HL-60 (cell line): ENCODE measurements at regions not wholly inside any gene's neighbourhood (a gene's known extent, or its start where the extent isn't known, plus 50 kb on each side); places are given as distances from the start of the nearest gene placed in this dataset.

ENCODE experiments used
- DNase-seq, 2 experiments: peaks; one replicate each; pipeline ENCODE4 v3.0.0-alpha.2; 2010 to 2020; ENCODE audit warnings: low read depth in 1 of 2, low spot score in 1 of 2
- H3K27ac ChIP-seq: fragments of 250-450 bp; sonication (Bioruptor Pico); replicated peaks from 2 replicates; pipeline ENCODE4 v1.5.1; 2020; ENCODE audit warnings: mild to moderate bottlenecking, moderate library complexity
- H3K27me3 ChIP-seq: fragments of 250-450 bp; sonication (Bioruptor Pico); 2 replicates; pipeline ENCODE4 v1.5.1; 2021; ENCODE audit warnings: mild to moderate bottlenecking, moderate library complexity; ENCODE audit not compliant: insufficient read depth, poor library complexity, severe bottlenecking
- H3K4me3 ChIP-seq: replicated peaks from 2 replicates; pipeline ENCODE4 v1.5.1; 2011; ENCODE audit warnings: mild to moderate bottlenecking, control low read depth, low read length; ENCODE audit not compliant: insufficient read depth
- GABPA ChIP-seq: IDR thresholded peaks from 2 replicates; pipeline ENCODE4 v1.6.1; 2012; ENCODE audit warnings: low read depth
- POLR2AphosphoS5 ChIP-seq: IDR thresholded peaks from 2 replicates; pipeline ENCODE4 v1.6.1; 2012; ENCODE audit warnings: low read depth
- REST ChIP-seq: IDR thresholded peaks from 2 replicates; pipeline ENCODE4 v1.6.1; 2012; ENCODE audit warnings: low read depth; ENCODE audit not compliant: insufficient replicate concordance
- SPI1 ChIP-seq: IDR thresholded peaks from 2 replicates; pipeline ENCODE4 v1.6.1; 2012; ENCODE audit warnings: low read depth, mild to moderate bottlenecking, borderline replicate concordance
- TF ChIP-seq, protein P1 (sequence below): IDR thresholded peaks from one replicate; pipeline ENCODE4 v1.5.1; 2011; ENCODE audit warnings: low read length, control low read depth, inconsistent platforms; ENCODE audit not compliant: insufficient read depth

DNA sequence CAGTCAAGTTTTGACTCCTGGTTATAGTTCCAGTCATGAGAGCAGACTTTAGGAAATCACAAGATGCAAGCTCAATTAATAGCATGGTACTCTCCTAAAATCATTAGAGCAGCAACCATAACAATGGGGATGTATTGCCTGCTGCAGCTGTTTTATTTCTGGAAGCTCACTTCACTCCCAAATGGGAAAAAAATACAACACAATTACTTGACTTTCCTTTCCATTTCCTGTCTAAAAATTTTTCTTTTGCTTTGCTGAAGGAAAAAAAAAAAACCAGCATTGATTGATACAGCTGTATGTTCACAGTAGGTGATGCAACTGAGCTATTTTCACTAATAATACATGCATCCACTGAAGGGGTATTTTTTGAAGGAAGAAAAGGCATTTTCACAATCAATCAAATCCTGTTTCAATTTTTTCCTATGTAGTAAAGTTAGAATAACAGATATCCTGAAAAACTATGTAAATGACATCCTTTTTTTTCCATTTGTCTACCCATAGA lies 143.9 kb upstream of the NOVA1 start:
- TF ChIP-seq, protein P1, sequence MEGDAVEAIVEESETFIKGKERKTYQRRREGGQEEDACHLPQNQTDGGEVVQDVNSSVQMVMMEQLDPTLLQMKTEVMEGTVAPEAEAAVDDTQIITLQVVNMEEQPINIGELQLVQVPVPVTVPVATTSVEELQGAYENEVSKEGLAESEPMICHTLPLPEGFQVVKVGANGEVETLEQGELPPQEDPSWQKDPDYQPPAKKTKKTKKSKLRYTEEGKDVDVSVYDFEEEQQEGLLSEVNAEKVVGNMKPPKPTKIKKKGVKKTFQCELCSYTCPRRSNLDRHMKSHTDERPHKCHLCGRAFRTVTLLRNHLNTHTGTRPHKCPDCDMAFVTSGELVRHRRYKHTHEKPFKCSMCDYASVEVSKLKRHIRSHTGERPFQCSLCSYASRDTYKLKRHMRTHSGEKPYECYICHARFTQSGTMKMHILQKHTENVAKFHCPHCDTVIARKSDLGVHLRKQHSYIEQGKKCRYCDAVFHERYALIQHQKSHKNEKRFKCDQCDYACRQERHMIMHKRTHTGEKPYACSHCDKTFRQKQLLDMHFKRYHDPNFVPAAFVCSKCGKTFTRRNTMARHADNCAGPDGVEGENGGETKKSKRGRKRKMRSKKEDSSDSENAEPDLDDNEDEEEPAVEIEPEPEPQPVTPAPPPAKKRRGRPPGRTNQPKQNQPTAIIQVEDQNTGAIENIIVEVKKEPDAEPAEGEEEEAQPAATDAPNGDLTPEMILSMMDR, result no peak
- TF ChIP-seq GABPA (no peak), REST (no peak), SPI1 (no peak), POLR2AphosphoS5 (no peak)
- Histone ChIP-seq H3K27ac (no peak overlapping the region), H3K4me3 (no peak overlapping the region), H3K27me3 (no peaks in the 10 kb centered on the region)
- no peak for DNase-seq

- no peak for DNase-seq
- Histone ChIP-seq H3K4me3 (no peak overlapping the region), H3K27me3 (no peaks in the 10 kb centered on the region), H3K27ac (no peak overlapping the region)
- TF ChIP-seq POLR2AphosphoS5 (no peak), REST (no peak), GABPA (no peak), SPI1 (no peak)
- TF ChIP-seq, protein P1, result no peak
Measured at GRCh38 chr14:26743284-26743683, 145.5 kb upstream of the NOVA1 start.

DNA sequence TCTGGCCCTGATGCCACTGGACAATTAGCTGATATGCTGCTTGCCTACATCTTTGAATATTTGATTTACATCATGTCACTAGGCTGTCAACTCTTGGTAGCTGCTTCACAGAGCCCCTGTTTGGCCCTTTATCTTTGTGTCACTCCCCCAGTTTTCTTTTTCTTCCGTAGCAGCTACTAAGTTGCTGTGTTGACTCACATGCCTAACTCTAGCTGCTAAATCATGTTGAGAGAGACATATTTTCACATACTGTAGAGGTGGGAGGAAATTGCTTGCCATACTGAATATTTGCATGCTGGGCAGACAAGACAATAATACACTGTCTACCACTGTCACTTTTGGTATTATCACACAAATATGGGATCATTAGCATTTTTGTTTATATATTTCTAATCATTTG lies 147.1 kb upstream of the NOVA1 start:
- H3K27me3 ChIP-seq, result no peaks in the 10 kb centered on the region
- no peak overlapping the region for H3K4me3 ChIP-seq
- no peak for DNase-seq
- TF ChIP-seq POLR2AphosphoS5 (no peak), SPI1 (no peak), REST (no peak), GABPA (no peak)
- TF ChIP-seq, protein P1, result no peak
- H3K27ac ChIP-seq, result no peak overlapping the region
